Liver (tissue), 8 donors: ENCODE measurements at regions not wholly inside any gene's neighbourhood (a gene's known extent, or its start where the extent isn't known, plus 50 kb on each side); places are given as distances from the start of the nearest gene placed in this dataset.

ENCODE experiments used
- DNase-seq: peaks from one replicate; pipeline ENCODE4 v3.0.0-alpha.2; 2017; ENCODE audit warnings: low spot score
- H3K27ac ChIP-seq, 2 donors: one replicate each; pipeline ENCODE4 v1.7.0; 2013; ENCODE audit warnings: inconsistent platforms in 2 of 2, low read length in 2 of 2, control low read depth in 1 of 2, low read depth in 1 of 2, mild to moderate bottlenecking in 1 of 2
- H3K27me3 ChIP-seq, 4 donors: one replicate each; pipeline versions ENCODE4 v1.6.1 to v1.7.0; 2013; ENCODE audit warnings: low read length in 3 of 4, inconsistent platforms in 1 of 4, mild to moderate bottlenecking in 1 of 4, moderate library complexity in 1 of 4; ENCODE audit not compliant: control insufficient read depth in 4 of 4, insufficient read depth in 4 of 4
- H3K36me3 ChIP-seq, 4 donors: one replicate each; pipeline versions ENCODE4 v1.6.1 to v1.7.0; 2013; ENCODE audit warnings: low read length in 3 of 4, mild to moderate bottlenecking in 3 of 4, low read depth in 1 of 4, moderate library complexity in 1 of 4; ENCODE audit not compliant: control insufficient read depth in 4 of 4, insufficient read depth in 3 of 4
- H3K4me1 ChIP-seq, 4 donors: one replicate each; pipeline versions ENCODE4 v1.6.1 to v1.7.0; 2013; ENCODE audit warnings: low read length in 3 of 4, mild to moderate bottlenecking in 3 of 4, moderate library complexity in 1 of 4; ENCODE audit not compliant: control insufficient read depth in 4 of 4, insufficient read depth in 4 of 4
- H3K4me3 ChIP-seq, 3 donors: one replicate each; pipeline versions ENCODE4 v1.6.1 to v1.7.0; 2013; ENCODE audit warnings: low read length in 3 of 3, control low read depth in 1 of 3, low read depth in 1 of 3, mild to moderate bottlenecking in 1 of 3
- H3K9ac ChIP-seq, 2 donors: one replicate each; pipeline ENCODE4 v1.7.0; 2013; ENCODE audit warnings: low read length in 2 of 2, mild to moderate bottlenecking in 2 of 2, moderate library complexity in 2 of 2, control low read depth in 1 of 2, low read depth in 1 of 2
- H3K9me3 ChIP-seq, 4 donors: one replicate each; pipeline versions ENCODE4 v1.6.1 to v1.7.0; 2013; ENCODE audit warnings: low read length in 3 of 4; ENCODE audit not compliant: control insufficient read depth in 4 of 4
- CTCF ChIP-seq: fragments of 150-350 bp; IDR thresholded peaks from 2 replicates; pipeline ENCODE4 v1.5.1; 2017; ENCODE audit warnings: improper control_type of control experiment, low read depth, low read length; ENCODE audit not compliant: missing input control
- EGR1 ChIP-seq, 2 donors: IDR thresholded peaks; 2 replicates each; pipeline ENCODE4 v1.6.1; 2016 to 2018; ENCODE audit warnings: antibody characterized with exemption in 2 of 2, low read depth in 2 of 2
- FOXA1 ChIP-seq: IDR thresholded peaks from 2 replicates; pipeline ENCODE4 v1.6.1; 2016; ENCODE audit warnings: antibody characterized with exemption
- FOXA2 ChIP-seq: IDR thresholded peaks from 2 replicates; pipeline ENCODE4 v1.6.1; 2016; ENCODE audit warnings: antibody characterized with exemption
- GABPA ChIP-seq, 2 donors: IDR thresholded peaks in 1 of 2; conservative IDR thresholded peaks in 1 of 2; 2 replicates each; pipeline ENCODE4 v1.6.1; 2016; ENCODE audit warnings: antibody characterized with exemption in 2 of 2, mild to moderate bottlenecking in 1 of 2, moderate library complexity in 1 of 2
- HNF4A ChIP-seq, 2 donors: conservative IDR thresholded peaks; 2 replicates each; pipeline ENCODE4 v1.6.1; 2016; ENCODE audit warnings: antibody characterized with exemption in 2 of 2, mild to moderate bottlenecking in 2 of 2
- HNF4G ChIP-seq: IDR thresholded peaks from 2 replicates; pipeline ENCODE4 v1.6.1; 2016; ENCODE audit warnings: antibody characterized with exemption
- JUND ChIP-seq, 2 donors: IDR thresholded peaks; 2 replicates each; pipeline ENCODE4 v1.6.1; 2016; ENCODE audit warnings: antibody characterized with exemption in 2 of 2
- MAX ChIP-seq: IDR thresholded peaks from 2 replicates; pipeline ENCODE4 v1.6.1; 2016; ENCODE audit warnings: antibody characterized with exemption
- NR2F2 ChIP-seq: IDR thresholded peaks from 2 replicates; pipeline ENCODE4 v1.6.1; 2016; ENCODE audit warnings: antibody characterized with exemption
- RAD21 ChIP-seq, 2 donors: IDR thresholded peaks; 2 replicates each; pipeline ENCODE4 v1.6.1; 2016; ENCODE audit warnings: antibody characterized with exemption in 2 of 2, mild to moderate bottlenecking in 2 of 2
- RXRA ChIP-seq, 2 donors: IDR thresholded peaks; 2 replicates each; pipeline ENCODE4 v1.6.1; 2017 to 2018; ENCODE audit warnings: antibody characterized with exemption in 2 of 2, mild to moderate bottlenecking in 1 of 2
- SP1 ChIP-seq: IDR thresholded peaks from 2 replicates; pipeline ENCODE4 v1.6.1; 2018; ENCODE audit warnings: antibody characterized with exemption, mild to moderate bottlenecking
- TAF1 ChIP-seq: conservative IDR thresholded peaks from 2 replicates; pipeline ENCODE4 v1.6.1; 2016; ENCODE audit warnings: antibody characterized with exemption, mild to moderate bottlenecking
- YY1 ChIP-seq: IDR thresholded peaks from 2 replicates; pipeline ENCODE4 v1.6.1; 2016; ENCODE audit warnings: antibody characterized with exemption, mild to moderate bottlenecking
- ZBTB33 ChIP-seq: IDR thresholded peaks from 2 replicates; pipeline ENCODE4 v1.6.1; 2016; ENCODE audit warnings: antibody characterized with exemption
- WGBS: extraction: QIAGEN DNeasy Blood & Tissue Kit; methylation state at CpG from one replicate; pipeline ENCODE4 v1.1.7; 2013; 5-methylcytosine and 5-hydroxymethylcytosine counted together
- donor health status: healthy.
- donor health status: healthy.
- donor health status: healthy.
- donor health status: healthy.
- donor health status: healthy.

GRCh38 chr21:32119389-32119788, 159.5 kb downstream of the MIS18A start:
- DNase-seq = no peak
- TF ChIP-seq CTCF (no peak), HNF4G (no peak), FOXA2 (no peak), TAF1 (no peak), RXRA (IDR thresholded peaks at IDR 0.05) (no peak), NR2F2 (no peak), MAX (no peak), EGR1 (IDR thresholded peaks at IDR 0.05; ENCODE audit: low read depth in 2 of 2) (no peak), GABPA (IDR thresholded peaks at IDR 0.05 in 1 of 2, conservative IDR thresholded peaks at IDR 0.05 in 1 of 2) (no peak), ZBTB33 (no peak), RAD21 (IDR thresholded peaks at IDR 0.05) (no peak), YY1 (no peak)
- H3K4me1 ChIP-seq = no peaks in the 10 kb centered on the region
- H3K27ac ChIP-seq = no peak overlapping the region
- H3K4me3 ChIP-seq = no peak overlapping the region
- H3K9me3 ChIP-seq = peaks cover 3 to 11% (median 8%) of the 10 kb centered on the region in 4 donors
- no peaks in the 10 kb centered on the region for H3K36me3 ChIP-seq
- no peak overlapping the region for H3K9ac ChIP-seq
- H3K27me3 ChIP-seq = no peaks in the 10 kb centered on the region
- 84% methylated on average over 4 of the region's 4 CpGs for WGBS

GRCh38 chr21:32114419-32115035, 164.3 kb downstream of the MIS18A start:
- no peak for DNase-seq
- no peaks in the 10 kb centered on the region for H3K9me3 ChIP-seq
- no peak overlapping the region for H3K27ac ChIP-seq
- WGBS = 81% methylated on average over 11 of the region's 11 CpGs
- H3K4me1 ChIP-seq = no peaks in the 10 kb centered on the region
- no peak overlapping the region for H3K4me3 ChIP-seq
- H3K27me3 ChIP-seq = no peaks in the 10 kb centered on the region
- no peaks in the 10 kb centered on the region for H3K36me3 ChIP-seq
- H3K9ac ChIP-seq = no peak overlapping the region
- TF ChIP-seq JUND (IDR thresholded peaks at IDR 0.05) (no peak), FOXA1 (no peak), NR2F2 (no peak), RXRA (IDR thresholded peaks at IDR 0.05) (no peak), SP1 (no peak), YY1 (no peak), HNF4G (no peak), EGR1 (IDR thresholded peaks at IDR 0.05; ENCODE audit: low read depth in 2 of 2) (no peak), TAF1 (no peak), CTCF (no peak), HNF4A (conservative IDR thresholded peaks at IDR 0.05) (no peak), MAX (no peak)
